ENCODE measurements at regions not wholly inside any gene's neighbourhood (a gene's known extent, or its start where the extent isn't known, plus 50 kb on each side); places are given as distances from the start of the nearest gene placed in this dataset.

DNA sequence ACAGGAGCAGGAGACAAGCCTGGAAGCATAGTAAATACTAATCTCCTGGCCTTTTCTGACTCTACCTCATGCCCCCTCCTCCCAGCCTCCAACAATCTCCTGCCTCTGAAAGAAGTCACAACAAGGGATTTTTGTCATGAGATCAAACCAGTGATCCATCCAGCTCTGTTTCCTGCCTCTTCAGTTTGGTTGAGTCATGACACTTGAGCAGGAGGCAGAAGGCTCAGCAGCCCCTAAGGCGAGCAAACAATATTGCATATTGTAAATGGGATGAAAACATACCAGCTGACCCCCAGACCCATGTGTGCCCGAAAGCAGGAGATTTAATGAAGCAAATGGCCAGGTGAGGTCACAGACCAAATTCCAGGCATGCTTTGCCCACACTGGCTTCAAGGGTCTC lies 272.8 kb downstream of the GAS1 start:
- TF ChIP-seq, protein P1, sequence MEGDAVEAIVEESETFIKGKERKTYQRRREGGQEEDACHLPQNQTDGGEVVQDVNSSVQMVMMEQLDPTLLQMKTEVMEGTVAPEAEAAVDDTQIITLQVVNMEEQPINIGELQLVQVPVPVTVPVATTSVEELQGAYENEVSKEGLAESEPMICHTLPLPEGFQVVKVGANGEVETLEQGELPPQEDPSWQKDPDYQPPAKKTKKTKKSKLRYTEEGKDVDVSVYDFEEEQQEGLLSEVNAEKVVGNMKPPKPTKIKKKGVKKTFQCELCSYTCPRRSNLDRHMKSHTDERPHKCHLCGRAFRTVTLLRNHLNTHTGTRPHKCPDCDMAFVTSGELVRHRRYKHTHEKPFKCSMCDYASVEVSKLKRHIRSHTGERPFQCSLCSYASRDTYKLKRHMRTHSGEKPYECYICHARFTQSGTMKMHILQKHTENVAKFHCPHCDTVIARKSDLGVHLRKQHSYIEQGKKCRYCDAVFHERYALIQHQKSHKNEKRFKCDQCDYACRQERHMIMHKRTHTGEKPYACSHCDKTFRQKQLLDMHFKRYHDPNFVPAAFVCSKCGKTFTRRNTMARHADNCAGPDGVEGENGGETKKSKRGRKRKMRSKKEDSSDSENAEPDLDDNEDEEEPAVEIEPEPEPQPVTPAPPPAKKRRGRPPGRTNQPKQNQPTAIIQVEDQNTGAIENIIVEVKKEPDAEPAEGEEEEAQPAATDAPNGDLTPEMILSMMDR (IDR thresholded peaks at IDR 0.05; ENCODE audit: unreplicated experiment in 3 of 3): no peak
- H3K9me3 Mint-ChIP-seq: peaks cover 6% of the 10 kb centered on the region
- peaks cover 76% of the 10 kb centered on the region for H3K4me1 Mint-ChIP-seq
- H3K36me3 Mint-ChIP-seq (ENCODE audit: low read depth): no peaks in the 10 kb centered on the region
- peak overlapping the region; percentile 41 to 96 (median 65) for H3K27ac Mint-ChIP-seq
- H3K27me3 Mint-ChIP-seq (ENCODE audit: low read depth): no peaks in the 10 kb centered on the region
- peak overlapping the region in 1 of 3 experiments; percentile 15 for H3K4me3 Mint-ChIP-seq

DNA sequence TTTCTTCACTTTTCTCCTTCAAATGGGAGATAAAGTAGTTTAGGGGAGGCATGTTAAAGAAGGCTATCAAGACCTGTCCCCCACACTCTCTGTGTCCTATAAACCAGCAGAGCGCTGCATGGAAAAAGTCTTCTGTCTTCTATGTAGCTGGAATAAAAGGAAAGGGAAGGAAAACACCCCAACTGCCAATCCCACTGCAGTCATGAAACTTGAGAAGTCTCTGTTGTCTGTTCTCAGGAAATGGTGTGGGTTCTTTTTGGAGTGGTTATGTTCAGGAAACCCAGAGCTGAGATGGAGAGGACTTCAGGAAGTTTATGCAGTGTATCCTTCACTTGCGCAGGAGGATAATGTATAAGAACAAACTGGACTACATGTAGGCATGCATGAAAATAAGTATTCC lies 274.3 kb downstream of the GAS1 start:
- H3K36me3 Mint-ChIP-seq (ENCODE audit: low read depth): no peaks in the 10 kb centered on the region
- no peak overlapping the region for H3K4me3 Mint-ChIP-seq
- H3K9me3 Mint-ChIP-seq: peaks cover 9% of the 10 kb centered on the region
- peak overlapping the region; percentile 86 to 96 (median 91) for H3K27ac Mint-ChIP-seq
- peaks cover 82% of the 10 kb centered on the region for H3K4me1 Mint-ChIP-seq
- TF ChIP-seq, protein P1 (IDR thresholded peaks at IDR 0.05; ENCODE audit: unreplicated experiment in 3 of 3): no peak
- peaks cover 1% of the 10 kb centered on the region for H3K27me3 Mint-ChIP-seq (ENCODE audit: low read depth)

DNA sequence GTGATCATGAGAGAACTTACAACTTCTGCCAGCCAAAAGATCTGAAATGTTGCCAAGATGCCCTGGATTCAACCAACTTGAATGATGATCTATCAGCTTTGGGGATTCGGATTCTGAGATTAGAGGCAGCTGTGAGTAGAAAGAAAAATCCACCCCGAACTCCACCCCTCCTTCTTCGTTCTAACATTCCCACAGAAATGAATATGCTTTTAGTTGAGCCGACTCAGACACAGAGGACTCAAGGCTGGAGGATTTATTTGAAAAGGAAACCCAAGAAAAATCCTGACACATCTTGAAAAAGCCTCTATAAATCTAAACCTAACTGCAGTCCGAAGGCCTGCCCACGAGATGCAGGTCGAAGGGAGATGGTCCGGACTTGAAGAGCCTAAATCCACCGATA lies 275.0 kb downstream of the GAS1 start:
- H3K9me3 Mint-ChIP-seq: peaks cover 9% of the 10 kb centered on the region
- TF ChIP-seq, protein P1 (IDR thresholded peaks at IDR 0.05; ENCODE audit: unreplicated experiment in 3 of 3): no peak
- peaks cover 3% of the 10 kb centered on the region for H3K27me3 Mint-ChIP-seq (ENCODE audit: low read depth)
- peaks cover 81% of the 10 kb centered on the region for H3K4me1 Mint-ChIP-seq
- H3K27ac Mint-ChIP-seq: peak overlapping the region; percentile 86 to 96 (median 91)
- no peaks in the 10 kb centered on the region for H3K36me3 Mint-ChIP-seq (ENCODE audit: low read depth)
- peak overlapping the region in 1 of 3 experiments; percentile 64 for H3K4me3 Mint-ChIP-seq

DNA sequence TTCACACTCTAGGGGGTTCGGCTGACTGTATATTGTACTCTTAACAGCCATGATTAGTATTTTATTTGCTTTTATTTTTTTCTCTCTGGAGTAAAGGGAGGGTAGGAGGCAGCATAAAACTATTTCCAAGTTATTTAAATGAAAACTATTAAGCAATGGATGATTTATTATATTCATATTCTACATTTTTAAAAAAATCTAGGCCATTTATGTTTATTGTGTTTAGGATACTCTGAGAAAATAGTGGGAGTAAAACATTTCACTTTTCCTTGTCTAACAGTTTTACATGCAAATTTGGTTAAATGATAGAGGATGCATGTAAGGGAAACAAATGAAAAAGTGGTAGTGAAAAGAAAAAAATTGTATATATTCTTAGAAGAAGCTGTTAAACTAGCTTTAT lies 276.3 kb downstream of the GAS1 start:
- H3K9me3 Mint-ChIP-seq: peaks cover 9% of the 10 kb centered on the region
- TF ChIP-seq, protein P1 (IDR thresholded peaks at IDR 0.05; ENCODE audit: unreplicated experiment in 3 of 3): no peak

DNA sequence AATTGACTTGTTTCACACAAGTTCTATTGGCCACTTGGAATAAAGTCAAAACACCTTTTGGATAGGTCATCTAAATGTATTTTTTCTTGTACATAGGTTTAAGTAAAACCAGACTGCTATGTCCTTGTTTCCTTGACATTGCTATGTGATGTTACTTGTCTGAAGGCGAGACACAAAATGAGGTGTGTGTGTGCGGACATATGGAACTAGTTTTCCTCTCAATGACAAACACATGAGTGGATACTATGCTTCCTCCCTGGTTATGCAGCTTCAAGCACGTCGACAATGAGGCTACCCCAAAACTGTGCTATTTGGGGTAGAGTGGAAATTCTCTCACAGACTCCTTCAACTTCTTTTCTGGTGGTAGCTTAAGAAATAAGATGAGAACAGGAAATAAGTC lies 276.8 kb downstream of the GAS1 start:
- H3K36me3 Mint-ChIP-seq (ENCODE audit: low read depth): no peaks in the 10 kb centered on the region

More for the DNA sequence above, 276.3 kb downstream of the GAS1 start:
- Mint-ChIP-seq H3K27ac (peak overlapping the region in 2 of 3 experiments; percentile 74 to 96), H3K4me3 (no peak overlapping the region), H3K4me1 (peaks cover 77% of the 10 kb centered on the region), H3K36me3 (ENCODE audit: low read depth) (no peaks in the 10 kb centered on the region), H3K27me3 (ENCODE audit: low read depth) (peaks cover 3% of the 10 kb centered on the region)

DNA sequence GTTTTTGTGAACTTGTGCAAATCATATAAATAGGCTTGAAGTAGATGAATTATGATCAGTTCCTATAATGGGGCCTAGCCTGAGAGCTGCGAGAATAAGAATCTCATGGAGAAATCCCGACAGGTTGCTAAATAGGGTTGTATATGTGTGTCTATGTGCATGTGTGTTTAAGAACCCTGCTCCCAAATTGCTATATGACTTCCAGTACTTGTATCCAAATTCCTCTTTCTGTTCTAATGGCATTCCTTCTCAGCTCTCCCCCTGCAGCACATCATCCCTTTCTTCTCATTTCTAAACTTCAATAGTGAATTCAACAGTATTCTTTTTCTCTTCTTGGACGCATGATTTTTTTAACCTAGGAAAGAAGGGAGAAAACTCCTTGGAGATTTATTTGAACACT lies 277.2 kb downstream of the GAS1 start:
- Mint-ChIP-seq H3K4me1 (peaks cover 77% of the 10 kb centered on the region), H3K27ac (peak overlapping the region; percentile 72 to 77 (median 73)), H3K4me3 (peak overlapping the region in 1 of 3 experiments; percentile 2), H3K27me3 (ENCODE audit: low read depth) (peaks cover 3% of the 10 kb centered on the region), H3K36me3 (ENCODE audit: low read depth) (no peaks in the 10 kb centered on the region), H3K9me3 (peaks cover 9% of the 10 kb centered on the region)
- TF ChIP-seq, protein P1 (IDR thresholded peaks at IDR 0.05; ENCODE audit: unreplicated experiment in 3 of 3): no peak

More for the DNA sequence above, 276.8 kb downstream of the GAS1 start:
- TF ChIP-seq, protein P1 (IDR thresholded peaks at IDR 0.05; ENCODE audit: unreplicated experiment in 3 of 3): no peak
- H3K4me1 Mint-ChIP-seq: peaks cover 77% of the 10 kb centered on the region
- H3K9me3 Mint-ChIP-seq: peaks cover 9% of the 10 kb centered on the region
- H3K27me3 Mint-ChIP-seq (ENCODE audit: low read depth): peaks cover 3% of the 10 kb centered on the region
- no peak overlapping the region for H3K4me3 Mint-ChIP-seq
- H3K27ac Mint-ChIP-seq: peak overlapping the region; percentile 72 to 77 (median 73)

All from nephron (organoid).